Hepatic stellate cell (primary cell): ENCODE measurements at regions not wholly inside any gene's neighbourhood (a gene's known extent, or its start where the extent isn't known, plus 50 kb on each side); places are given as distances from the start of the nearest gene placed in this dataset.
"Not testable (repeated sequence)": the region's sequence is repeated elsewhere in the genome, so short reads cannot be mapped to it uniquely, and the experiment has no call there.

Source experiments
- DNase-seq: peaks from one replicate; pipeline ENCODE4 v3.0.0; 2011; ENCODE audit warnings: low spot score

- DNase-seq = no peak
These were observed 519.7 kb downstream of the SOCS6 start for GRCh38 chr18:70808481-70809056.

GRCh38 chr18:70781860-70782453 lies 493.1 kb downstream of the SOCS6 start:
- no peak for DNase-seq

- not testable (repeated sequence) for DNase-seq
These were observed 477.4 kb downstream of the SOCS6 start for GRCh38 chr18:70766254-70766653.

- DNase-seq = no peak
These were observed 474.0 kb downstream of the SOCS6 start for GRCh38 chr18:70762812-70763211.

GRCh38 chr18:70758780-70759179 lies 469.9 kb downstream of the SOCS6 start:
- no peak for DNase-seq

- DNase-seq = no peak
These were observed 465.6 kb downstream of the SOCS6 start for GRCh38 chr18:70754486-70754885.

- DNase-seq = no peak
These were observed 444.1 kb downstream of the SOCS6 start for GRCh38 chr18:70732916-70733315.

GRCh38 chr18:70732188-70732587 lies 443.3 kb downstream of the SOCS6 start:
- DNase-seq = no peak

- DNase-seq = no peak
These were observed 431.8 kb downstream of the SOCS6 start for GRCh38 chr18:70720607-70721006.

GRCh38 chr18:70709720-70710119 lies 420.9 kb downstream of the SOCS6 start:
- no peak for DNase-seq

GRCh38 chr18:70709144-70709543 lies 420.3 kb downstream of the SOCS6 start:
- DNase-seq = no peak

GRCh38 chr18:70705831-70706416 lies 417.1 kb downstream of the SOCS6 start:
- no peak for DNase-seq

- no peak for DNase-seq
These were observed 411.7 kb downstream of the SOCS6 start for GRCh38 chr18:70700496-70700895.

GRCh38 chr18:70698574-70698973 lies 409.7 kb downstream of the SOCS6 start:
- DNase-seq = no peak

GRCh38 chr18:70693246-70693645 lies 404.4 kb downstream of the SOCS6 start:
- DNase-seq = no peak

- not testable (repeated sequence) for DNase-seq
These were observed 400.9 kb downstream of the SOCS6 start for GRCh38 chr18:70689765-70690164.

- DNase-seq = no peak
These were observed 399.4 kb downstream of the SOCS6 start for GRCh38 chr18:70688286-70688685.

GRCh38 chr18:70684821-70685220 lies 396.0 kb downstream of the SOCS6 start:
- DNase-seq = no peak

GRCh38 chr18:70683263-70683662 lies 394.4 kb downstream of the SOCS6 start:
- DNase-seq = no peak

- no peak for DNase-seq
These were observed 386.1 kb downstream of the SOCS6 start for GRCh38 chr18:70674896-70675295.

GRCh38 chr18:70673831-70674230 lies 385.0 kb downstream of the SOCS6 start:
- DNase-seq = no peak

- DNase-seq = no peak
These were observed 383.7 kb downstream of the SOCS6 start for GRCh38 chr18:70672581-70672980.

- DNase-seq = no peak
These were observed 383.2 kb downstream of the SOCS6 start for GRCh38 chr18:70671889-70672565.
